Mammary epithelial cell (primary cell): ENCODE measurements at regions not wholly inside any gene's neighbourhood (a gene's known extent, or its start where the extent isn't known, plus 50 kb on each side); places are given as distances from the start of the nearest gene placed in this dataset.

Experiments used
- EZH2 ChIP-seq: IDR thresholded peaks from 2 replicates; pipeline ENCODE4 v1.6.1; 2012; ENCODE audit warnings: low read length, inconsistent platforms, borderline replicate concordance
- TF ChIP-seq, protein P1 (sequence below), 2 donors: IDR thresholded peaks in 1 of 2; conservative IDR thresholded peaks in 1 of 2; 2 replicates each; pipeline ENCODE4 v1.5.1; 2011 to 2012; ENCODE audit warnings: inconsistent platforms in 2 of 2, low read length in 2 of 2, mild to moderate bottlenecking in 2 of 2, control low read depth in 1 of 2, low read depth in 1 of 2; ENCODE audit not compliant: insufficient read depth in 1 of 2; ENCODE audit errors: extremely low read depth in 1 of 2

DNA sequence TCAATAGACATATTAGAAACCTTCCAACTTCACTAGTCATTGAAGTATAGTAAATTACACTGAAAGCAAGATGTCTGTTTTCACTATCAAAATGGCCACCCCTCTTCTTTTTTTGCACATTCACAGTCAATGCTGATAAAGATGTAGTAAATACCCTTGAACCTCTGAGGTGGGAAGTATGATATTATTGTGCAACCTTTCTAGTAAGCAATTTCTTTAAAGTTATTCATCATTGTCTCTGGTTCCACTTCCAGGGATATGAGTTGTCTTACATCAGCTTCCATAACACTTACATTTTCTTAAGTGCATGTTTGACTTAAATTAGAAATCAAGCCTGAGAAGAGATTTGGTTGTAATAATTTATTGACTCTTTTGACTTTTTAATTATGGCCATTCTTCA is 453.9 kb upstream of the MGAT4C start:
- TF ChIP-seq, protein P1, sequence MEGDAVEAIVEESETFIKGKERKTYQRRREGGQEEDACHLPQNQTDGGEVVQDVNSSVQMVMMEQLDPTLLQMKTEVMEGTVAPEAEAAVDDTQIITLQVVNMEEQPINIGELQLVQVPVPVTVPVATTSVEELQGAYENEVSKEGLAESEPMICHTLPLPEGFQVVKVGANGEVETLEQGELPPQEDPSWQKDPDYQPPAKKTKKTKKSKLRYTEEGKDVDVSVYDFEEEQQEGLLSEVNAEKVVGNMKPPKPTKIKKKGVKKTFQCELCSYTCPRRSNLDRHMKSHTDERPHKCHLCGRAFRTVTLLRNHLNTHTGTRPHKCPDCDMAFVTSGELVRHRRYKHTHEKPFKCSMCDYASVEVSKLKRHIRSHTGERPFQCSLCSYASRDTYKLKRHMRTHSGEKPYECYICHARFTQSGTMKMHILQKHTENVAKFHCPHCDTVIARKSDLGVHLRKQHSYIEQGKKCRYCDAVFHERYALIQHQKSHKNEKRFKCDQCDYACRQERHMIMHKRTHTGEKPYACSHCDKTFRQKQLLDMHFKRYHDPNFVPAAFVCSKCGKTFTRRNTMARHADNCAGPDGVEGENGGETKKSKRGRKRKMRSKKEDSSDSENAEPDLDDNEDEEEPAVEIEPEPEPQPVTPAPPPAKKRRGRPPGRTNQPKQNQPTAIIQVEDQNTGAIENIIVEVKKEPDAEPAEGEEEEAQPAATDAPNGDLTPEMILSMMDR (conservative IDR thresholded peaks at IDR 0.05 in 1 of 2, IDR thresholded peaks at IDR 0.05 in 1 of 2; ENCODE audit: extremely low read depth in 1 of 2, insufficient read depth in 1 of 2, low read depth in 1 of 2, low read length in 2 of 2) = no peak
- no peak for TF ChIP-seq EZH2
